ENCODE measurements at regions not wholly inside any gene's neighbourhood (a gene's known extent, or its start where the extent isn't known, plus 50 kb on each side); places are given as distances from the start of the nearest gene placed in this dataset.

DNA sequence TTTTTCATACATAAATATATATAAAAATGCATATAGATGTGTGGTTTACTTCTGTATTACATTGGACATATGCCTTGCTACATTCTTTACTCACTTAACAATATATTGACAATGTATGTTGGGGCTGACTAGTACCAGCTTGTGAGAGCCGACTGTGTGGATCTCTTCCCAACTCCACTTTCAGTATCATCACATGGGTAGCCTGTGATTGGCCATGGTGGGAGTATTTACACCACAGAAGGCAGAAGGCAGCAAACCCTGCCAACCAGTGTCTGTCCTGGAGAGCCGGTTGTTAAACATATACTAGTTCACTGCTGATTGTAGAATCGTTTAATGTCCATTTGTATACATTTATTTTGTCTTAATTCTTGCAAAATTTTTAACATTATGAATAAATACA, 638.7 kb downstream of the DHX35 start:
- no peak for DNase-seq (ENCODE audit: low spot score)

DNA sequence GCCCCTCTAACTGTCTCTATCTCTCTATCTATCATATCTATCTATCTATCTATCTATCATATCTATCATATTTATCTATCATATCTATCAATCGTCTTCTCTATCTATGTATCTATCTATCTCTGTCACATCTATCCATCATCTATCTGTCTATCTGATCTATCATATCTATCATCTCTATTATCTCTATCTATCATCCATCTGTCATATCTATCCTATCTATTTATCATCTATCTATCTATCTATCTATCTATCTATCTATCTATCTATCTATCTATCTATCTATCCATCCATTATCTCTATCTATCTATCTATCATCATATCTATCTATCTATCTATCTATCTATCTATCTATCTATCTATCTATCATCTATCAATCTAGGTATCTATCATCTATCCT, 638.0 kb downstream of the DHX35 start:
- no peak for DNase-seq (ENCODE audit: low spot score)

DNA sequence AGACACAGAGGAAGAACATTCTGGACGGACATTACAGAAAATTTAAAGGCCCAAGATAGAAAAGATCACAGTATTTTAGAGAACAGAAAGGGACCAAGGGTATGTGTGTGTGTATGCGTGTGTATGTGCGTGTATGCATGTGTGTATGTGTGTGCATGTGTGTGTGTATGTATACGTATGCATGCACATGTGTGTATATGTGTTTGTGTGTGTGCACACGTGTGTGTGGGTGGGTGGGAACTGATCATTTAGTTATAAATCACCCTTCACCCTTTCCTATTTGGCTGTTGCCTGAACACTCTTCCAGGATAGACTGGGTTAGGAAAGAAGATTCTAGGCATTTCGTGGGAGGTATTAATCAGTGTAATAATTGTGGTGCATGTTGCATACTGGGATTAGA, 634.4 kb downstream of the DHX35 start:
- DNase-seq (ENCODE audit: low spot score): no peak

DNA sequence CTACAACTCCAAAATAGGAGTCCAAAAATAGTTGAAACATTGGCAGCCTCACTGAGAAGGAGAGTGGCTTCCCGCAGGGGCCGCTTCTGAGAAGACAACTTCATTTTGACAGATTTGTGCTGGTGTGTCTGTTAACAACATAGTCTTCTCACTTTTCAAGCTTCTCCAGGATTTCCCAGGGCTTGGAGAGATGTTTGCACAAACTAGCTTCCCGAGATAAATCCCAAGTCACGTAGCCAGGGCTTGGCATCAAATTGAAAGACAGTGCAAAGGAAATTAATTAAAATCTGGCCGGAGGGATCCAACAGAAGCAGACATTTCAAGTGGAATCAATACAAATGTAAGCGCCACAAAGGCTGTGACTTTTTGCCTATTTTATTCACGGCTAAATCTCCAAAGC, 630.2 kb downstream of the DHX35 start:
- DNase-seq (ENCODE audit: low spot score): no peak

DNA sequence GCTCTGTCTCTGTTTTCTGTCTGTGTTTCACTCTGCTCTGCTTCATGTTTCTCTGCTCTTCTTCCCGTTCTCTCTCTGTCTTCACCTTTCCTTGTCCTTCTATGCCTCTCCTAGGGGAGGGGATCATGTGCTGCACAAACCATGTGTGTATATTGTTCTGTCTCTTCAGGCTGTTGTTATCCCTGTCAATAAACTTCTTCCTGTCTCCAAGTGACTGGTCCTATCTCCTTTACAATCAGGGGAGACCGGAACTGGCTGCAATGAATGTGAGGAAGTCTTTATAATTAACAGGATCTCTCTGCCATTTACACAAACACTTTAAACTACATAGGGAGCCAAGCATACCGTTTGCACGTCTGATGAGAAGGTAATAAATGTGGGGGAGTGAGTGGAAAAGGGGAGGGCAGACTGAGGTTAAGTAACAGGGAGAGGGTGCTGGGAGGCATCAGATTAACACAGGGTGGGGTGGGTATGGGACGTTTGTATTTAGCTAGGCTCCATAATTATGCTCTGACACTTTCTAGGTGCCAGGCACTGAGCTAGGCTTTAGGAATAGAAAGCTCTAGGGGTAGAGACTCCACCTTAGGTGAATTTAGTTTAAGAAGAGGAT, 626.1 kb downstream of the DHX35 start:
- no peak for DNase-seq (ENCODE audit: low spot score)

DNA sequence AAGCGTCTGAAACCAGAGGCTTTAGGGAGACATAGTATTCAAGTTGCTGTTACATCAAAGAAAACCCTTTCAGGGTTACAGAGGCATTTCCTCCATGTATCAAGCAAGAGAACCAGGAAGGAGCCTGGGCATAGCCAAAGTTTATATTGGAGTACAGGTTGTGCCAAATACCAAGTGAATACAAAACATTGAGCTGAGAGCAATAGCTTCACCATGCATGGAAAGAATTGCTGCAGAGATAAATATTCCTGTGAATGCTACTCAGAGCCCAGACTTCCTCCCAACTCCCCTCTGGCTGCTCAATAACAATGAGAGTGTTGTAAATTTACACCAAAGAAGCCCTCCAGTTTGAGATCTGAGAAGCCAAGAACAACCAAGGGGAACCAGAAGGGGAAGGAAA, 618.9 kb downstream of the DHX35 start:
- no peak for DNase-seq (ENCODE audit: low spot score)

DNA sequence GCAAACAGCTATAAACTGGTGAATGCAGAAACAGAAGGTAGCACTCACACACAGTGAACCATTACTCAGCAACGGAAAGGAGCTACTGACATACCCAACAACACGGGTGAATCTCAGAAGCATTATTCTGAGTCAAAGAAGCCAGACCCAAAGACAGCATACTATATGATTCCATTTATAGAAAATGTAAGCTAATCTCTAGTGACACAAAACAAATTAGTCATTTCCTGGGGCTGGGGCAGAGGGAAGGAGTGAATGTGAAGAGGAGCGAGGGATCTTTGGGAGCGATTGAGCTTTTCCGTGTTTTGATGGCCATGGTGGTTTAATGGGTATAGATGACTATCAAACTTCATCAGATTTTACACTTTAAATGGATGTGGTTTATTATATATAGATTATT, 614.6 kb downstream of the DHX35 start:
- DNase-seq (ENCODE audit: low spot score): no peak

DNA sequence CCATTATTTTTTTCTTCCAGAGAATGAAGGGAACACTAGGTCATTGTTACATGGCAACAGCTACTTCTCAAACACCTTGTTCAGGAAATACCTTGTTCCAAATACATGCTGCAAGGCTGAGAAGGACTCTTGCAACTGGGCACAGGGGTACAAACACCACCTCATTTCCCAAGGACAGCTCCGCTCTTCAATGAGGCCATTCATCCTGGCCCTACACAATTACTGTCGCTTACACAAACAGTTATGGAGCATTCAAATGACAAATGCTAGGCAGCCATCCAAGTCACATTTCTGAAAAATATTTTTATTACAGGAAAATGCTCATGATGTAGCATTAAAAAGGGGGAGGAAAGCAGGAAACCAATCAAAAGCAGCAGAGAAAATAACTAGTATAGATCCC, 611.9 kb downstream of the DHX35 start:
- no peak for DNase-seq (ENCODE audit: low spot score)

DNA sequence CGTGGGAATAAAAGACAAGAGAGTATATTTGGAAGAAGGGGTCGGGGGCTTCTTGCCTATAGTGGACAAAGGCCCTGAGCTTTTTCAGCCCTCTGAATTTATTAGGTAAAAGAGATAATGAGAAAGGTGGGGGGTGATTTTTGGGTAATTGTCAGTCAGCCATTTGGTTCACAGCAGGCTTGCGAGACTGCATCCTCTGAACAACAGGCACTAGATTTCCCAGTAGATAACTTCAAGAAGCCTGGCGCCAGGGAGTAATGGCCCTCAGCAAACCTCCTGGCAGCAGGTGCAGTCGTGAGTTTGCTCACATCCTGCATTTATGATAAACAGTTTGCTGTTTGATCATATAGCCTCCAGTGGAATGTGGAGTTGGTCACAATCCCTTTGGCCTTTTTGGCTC, 609.0 kb downstream of the DHX35 start:
- DNase-seq (ENCODE audit: low spot score): no peak

DNA sequence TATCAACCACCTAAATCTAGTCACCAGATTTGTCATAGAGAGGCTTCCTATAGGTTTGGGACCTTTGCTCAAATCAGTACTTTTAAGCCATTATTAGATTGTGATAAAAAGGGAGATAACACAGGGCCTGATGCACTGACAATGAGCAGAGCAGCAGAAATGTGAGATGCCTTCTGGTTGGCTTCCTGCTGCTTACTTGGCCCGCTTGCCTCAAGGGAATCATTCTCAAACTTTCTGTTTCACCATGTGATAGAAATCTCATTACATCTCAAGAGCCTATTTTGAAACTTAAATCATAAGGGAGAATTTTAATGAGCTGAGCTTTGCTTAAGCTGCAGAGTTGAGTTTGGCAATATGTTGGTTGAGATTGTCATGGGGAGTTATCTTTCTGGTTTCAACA, 606.0 kb downstream of the DHX35 start:
- DNase-seq (ENCODE audit: low spot score): no peak

DNA sequence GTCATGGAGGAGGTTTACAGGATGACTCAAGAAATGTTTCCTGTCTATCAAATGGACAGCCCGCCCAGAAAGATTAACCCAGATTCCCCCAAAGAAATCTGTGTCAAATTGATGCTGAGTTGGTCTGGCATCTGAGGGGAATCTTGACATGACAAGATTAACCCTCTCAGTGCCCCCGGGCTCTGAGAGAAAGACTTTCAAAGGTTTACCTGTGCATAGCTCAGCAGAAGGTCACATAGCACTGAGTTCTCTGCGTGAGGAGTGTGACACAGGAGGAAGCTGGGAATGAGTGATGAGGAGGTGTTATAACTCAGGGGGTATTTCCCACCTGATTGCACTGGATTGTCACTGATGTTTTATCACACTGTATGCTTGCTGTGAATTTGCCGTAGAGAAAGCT, 601.2 kb downstream of the DHX35 start:
- DNase-seq (ENCODE audit: low spot score): no peak

DNA sequence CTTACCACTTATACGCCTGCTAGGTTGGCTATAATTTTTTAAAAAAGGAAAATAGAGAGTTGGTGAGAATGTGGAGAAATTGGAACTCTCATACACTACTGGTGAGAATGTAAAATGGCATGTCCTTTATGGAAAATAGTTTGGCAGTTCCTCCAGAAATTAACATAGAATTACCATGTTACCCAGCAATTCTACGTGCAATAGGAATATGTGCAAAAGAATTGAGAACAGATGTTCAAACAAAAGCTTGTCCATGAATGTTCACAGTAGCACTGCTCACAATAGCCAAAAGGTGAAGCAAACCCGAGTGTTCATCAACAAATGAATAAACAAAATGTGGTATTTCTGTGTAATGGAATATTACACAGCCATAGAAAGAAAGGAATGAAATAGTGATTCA, 592.2 kb downstream of the DHX35 start:
- DNase-seq (ENCODE audit: low spot score): no peak

DNA sequence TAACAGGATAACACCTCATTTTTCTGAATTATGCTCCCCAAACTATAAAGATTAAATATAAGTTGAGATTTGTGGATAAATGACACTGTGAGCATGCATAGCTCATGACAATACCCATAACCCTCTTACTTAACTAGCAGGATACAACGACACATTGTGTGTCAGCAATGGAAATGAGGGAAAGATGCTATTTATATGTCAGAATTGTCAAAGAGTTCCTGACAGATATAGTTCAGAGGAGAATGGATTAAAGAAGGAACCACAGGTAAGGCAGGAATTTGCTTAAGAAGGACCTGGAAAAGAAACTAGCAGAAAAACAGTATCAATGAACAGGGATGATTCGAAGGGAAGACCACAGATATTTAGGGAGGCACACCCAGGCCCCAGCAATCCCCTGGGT, 591.0 kb downstream of the DHX35 start:
- no peak for DNase-seq (ENCODE audit: low spot score)

DNA sequence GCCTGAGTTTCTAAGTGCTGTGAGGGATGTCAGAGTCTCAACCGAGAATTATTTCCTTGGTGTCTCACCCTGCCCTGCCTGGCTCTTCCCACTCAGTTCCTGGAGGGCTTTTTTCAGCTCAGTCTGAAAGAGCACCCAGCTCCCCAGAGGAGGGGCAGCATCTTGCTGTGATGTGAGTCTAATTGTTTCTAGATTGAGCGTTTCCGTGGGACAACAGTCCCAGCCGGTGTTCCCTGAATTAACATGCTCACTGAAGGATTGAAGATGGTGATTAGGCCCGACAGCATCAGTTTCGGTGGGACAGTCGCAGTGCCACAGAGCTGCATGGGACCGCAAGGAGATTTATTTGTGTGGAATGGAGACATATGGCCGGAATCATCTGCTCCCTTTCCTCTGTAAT, 587.6 kb downstream of the DHX35 start:
- DNase-seq (ENCODE audit: low spot score): no peak

DNA sequence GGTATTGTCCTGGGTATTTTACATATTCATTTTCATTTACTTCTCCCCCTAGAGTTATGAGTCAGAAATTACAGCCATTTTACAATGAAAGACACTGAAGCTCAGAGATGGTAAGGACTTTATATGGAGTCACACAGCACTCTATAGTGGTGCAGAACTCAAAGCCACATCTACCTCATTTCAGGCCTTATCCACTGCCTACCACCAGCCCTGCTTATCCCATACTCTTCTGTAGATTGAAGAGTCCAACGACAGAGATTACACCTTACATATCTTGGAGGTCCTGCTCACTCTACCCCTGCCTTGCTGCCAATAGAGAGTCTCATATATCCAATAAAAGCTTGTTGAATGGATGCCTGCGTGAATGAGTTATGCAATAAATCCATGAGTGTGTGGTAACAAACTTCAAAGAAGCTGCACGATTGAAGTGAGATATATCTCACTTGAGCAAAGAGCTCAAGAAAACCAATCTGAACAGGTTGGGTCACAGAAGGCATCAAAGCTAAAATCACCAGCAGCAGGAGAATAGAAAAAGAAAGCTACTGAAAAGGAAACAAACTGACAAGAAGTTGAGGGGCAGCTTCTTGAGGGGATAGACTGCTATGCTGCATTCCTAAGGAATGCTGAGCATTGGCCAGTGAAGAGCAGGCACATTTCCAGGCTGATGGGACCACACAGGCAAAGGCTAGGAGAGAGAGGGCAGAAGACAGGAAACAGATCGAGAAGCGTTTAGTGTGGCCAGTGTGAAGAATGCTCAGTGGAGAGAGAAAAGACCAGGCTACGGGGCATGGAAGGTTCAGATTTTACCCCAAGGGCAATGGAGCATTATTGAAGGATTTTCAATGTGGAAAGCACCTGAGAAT, 585.6 kb downstream of the DHX35 start:
- DNase-seq (ENCODE audit: low spot score): no peak

DNA sequence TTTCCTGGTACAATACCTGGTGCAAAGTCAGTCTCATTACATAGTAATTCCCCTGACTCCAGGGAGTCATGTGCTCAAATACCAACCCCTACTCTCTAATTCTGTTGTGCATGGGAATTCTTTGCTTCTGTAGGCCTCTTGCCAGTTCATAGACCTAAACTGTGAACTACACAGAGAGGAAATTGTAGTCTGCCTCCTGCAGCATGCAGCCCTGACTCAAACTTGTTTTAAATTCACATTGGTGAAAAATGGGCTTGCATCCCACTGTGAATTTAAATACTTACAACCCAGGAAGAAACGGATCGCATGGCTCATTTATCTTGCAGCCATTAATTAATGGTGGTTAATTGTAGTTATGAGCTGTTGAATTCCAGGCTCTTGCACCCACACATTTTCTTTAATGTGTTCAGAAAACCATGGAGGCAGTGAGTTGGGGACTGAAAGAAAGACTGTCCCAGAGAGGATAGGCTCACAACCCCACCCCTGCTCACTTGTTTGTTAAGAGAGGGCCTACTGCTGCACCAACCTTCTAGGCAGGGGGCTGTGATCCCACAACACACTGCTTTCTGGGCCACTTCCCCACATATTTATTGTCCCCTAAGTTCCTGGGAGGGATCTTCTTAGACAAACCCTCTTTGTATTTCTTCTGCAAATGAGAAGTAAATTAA, 579.1 kb downstream of the DHX35 start:
- no peak for DNase-seq (ENCODE audit: low spot score)

DNA sequence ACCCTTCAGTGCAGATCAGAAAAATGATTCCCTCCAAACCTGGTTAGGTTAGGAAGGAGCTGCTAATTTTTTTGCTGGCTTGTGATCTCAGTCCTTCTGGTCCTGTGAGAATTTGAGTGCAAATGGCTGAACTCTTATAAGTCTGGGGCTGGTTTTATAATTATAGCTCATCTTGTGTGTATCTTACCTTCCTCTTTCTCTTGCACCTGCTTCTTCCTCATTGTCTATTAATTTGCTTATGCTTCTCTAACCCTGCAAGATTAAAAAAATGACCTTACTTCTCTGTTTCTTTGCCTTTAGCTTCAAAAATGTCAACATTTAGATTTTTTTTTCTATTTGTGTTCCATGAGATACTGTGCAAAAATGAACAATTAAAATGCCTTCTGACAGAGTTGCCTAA, 576.2 kb downstream of the DHX35 start:
- DNase-seq (ENCODE audit: low spot score): no peak

DNA sequence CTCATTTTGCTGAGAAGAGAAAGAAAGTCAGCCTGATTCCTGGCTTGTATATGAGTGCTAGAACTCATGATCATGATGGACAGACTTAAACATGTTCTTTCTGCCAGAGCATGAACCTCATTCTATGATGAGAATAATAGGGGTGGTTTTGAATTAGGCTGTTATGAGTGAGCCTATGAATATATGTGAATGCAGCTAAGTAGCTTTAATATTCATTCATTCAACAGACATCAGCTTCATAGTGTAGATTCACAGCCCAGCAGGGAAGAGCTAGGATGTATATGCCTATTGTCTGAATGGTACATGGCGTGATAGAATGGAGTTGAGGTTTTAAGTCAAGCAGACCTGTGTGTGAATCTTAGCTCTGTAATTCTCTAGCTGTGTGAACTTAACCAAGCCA, 573.2 kb downstream of the DHX35 start:
- DNase-seq (ENCODE audit: low spot score): no peak

DNA sequence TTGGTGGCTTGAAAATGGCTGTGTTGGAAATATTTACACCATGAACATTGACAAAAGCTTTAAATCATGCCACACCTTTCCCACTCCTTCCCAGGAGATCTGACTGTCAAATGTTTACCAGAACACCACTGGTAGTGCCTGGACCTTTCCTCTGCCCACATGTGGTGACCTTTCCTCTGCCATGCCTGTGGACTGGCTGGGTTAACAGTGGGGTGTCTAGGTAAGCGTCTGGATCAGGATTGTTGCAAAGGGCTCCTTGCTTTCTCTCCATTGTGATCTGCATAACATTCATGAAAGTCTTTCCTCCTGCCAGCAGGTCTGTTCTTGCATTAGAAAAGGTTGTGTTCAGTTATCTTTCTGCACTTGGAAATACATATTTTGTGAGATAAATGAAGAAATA, 572.7 kb downstream of the DHX35 start:
- DNase-seq (ENCODE audit: low spot score): no peak

DNA sequence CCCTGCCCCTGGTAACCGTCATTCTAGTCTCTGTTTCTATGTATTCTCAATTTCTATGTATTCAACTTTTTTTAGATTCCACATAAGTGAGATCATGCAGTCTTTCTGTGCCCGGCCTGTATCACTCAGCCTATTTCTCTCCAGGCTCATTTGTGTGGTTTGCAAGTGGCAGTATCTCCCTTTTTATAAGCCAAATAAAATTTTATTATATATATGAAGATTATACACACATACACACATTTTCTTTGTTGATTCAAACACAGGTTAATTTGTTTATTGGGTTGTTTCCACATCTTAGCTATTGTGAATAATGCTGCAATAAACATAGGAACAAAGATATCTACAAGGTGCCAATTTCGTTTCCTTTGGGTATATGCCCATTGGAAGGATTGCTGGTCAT, 571.7 kb downstream of the DHX35 start:
- DNase-seq (ENCODE audit: low spot score): no peak

DNA sequence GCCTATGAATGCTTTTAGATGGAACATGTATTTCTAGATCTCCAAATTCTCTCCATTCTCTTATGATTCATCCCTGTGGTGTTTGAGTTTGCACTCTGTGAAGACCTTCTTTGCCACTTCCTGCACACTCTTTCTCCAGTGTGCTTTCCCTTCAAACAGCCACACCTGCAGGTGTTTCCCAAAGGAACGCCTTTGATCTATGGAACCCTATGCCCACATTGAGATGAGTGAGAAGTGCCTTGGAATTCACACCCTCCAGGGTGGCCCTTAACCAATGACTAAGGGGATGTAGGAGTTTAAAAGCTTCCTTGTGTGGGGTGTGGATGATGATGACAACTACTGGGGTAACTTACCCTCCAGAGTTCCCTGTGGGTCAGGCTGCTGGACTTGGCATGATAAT, 570.1 kb downstream of the DHX35 start:
- no peak for DNase-seq (ENCODE audit: low spot score)

DNA sequence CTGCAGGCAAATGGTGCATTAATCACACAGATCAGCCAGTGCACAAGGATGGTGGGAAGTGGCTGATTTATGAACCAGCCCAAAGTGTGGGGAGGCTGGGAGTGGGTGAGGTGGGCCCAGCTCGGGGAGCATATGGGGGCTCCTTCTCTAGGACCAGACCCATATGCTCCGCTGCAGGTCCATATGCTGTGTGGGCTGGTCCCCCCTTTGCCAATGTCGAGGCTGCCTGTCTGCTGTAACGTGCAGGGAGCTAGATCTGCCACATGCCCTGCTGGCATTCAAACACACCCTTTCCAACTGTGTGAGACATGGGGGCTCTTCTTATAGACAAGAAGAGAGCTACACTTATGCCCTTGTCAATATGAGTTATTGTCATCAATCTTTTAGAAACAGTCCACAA, 566.3 kb downstream of the DHX35 start:
- no peak for DNase-seq (ENCODE audit: low spot score)

Data from mesenteric fat pad (tissue), 1 donor.